IMR-90 (cell line): ENCODE measurements at regions not wholly inside any gene's neighbourhood (a gene's known extent, or its start where the extent isn't known, plus 50 kb on each side); places are given as distances from the start of the nearest gene placed in this dataset.
A peak's percentile ranks its signal among the peaks of the same experiment; 100 is the strongest.

Experiments
- ATAC-seq: fragments of 200-7000 bp; cut with Tn5 transposase; 2 replicates; pipeline ENCODE4 v1.9.1; 2020; ENCODE audit warnings: low read depth, mild to moderate bottlenecking, moderate library complexity
- BruUV-seq: library from RNA; stranded (reverse); fragments of 400-500 nt; replicated peaks from 2 replicates; lab custom pipeline; 2021; lab: Mats Ljungman, UMichigan
- CTCF ChIA-PET: fragments of 300-600 bp; formaldehyde crosslinking; extraction: SDS; loops from one replicate; lab custom pipeline; 2021; ENCODE audit warnings: antibody characterized with exemption; lab: Yijun Ruan, JAX
- POLR2A ChIA-PET: fragments of 300-600 bp; sonication (Branson Sonifier 250); formaldehyde crosslinking; loops from one replicate; lab custom pipeline; 2022; ENCODE audit warnings: antibody characterized with exemption; ENCODE audit not compliant: unreplicated experiment; lab: Charles Lee
- DNase-seq: peaks from one replicate; pipeline ENCODE4 v3.0.0; 2013
- H2AFZ ChIP-seq: replicated peaks from 2 replicates; pipeline ENCODE3; 2013; ENCODE audit warnings: low read length, mild to moderate bottlenecking; ENCODE audit not compliant: poor library complexity
- H2AK5ac ChIP-seq: 2 replicates; pipeline ENCODE4 v1.6.1; 2013; ENCODE audit warnings: low read depth, low read length, inconsistent platforms
- H2AK9ac ChIP-seq: replicated peaks from 2 replicates; pipeline ENCODE3; 2013; ENCODE audit warnings: mild to moderate bottlenecking, low read depth, low read length, moderate library complexity; ENCODE audit not compliant: poor library complexity
- H2BK120ac ChIP-seq: 2 replicates; pipeline ENCODE4 v1.6.1; 2013; ENCODE audit warnings: low read depth, low read length, inconsistent platforms
- H2BK15ac ChIP-seq: 3 replicates; pipeline ENCODE4 v1.6.1; 2013; ENCODE audit warnings: low read depth, low read length, inconsistent platforms
- H2BK20ac ChIP-seq: 2 replicates; pipeline ENCODE4 v1.6.1; 2013; ENCODE audit warnings: low read depth, mild to moderate bottlenecking, inconsistent platforms, low read length, moderate library complexity
- H2BK5ac ChIP-seq: 2 replicates; pipeline ENCODE4 v1.6.1; 2013; ENCODE audit warnings: mild to moderate bottlenecking, low read depth, low read length, inconsistent platforms; ENCODE audit not compliant: poor library complexity, severe bottlenecking
- H3K14ac ChIP-seq: replicated peaks from 2 replicates; pipeline ENCODE4 v1.6.1; 2013; ENCODE audit warnings: low read depth, low read length, inconsistent platforms
- H3K18ac ChIP-seq: 2 replicates; pipeline ENCODE4 v1.6.1; 2013; ENCODE audit warnings: low read depth, low read length, control low read depth
- H3K23ac ChIP-seq: 2 replicates; pipeline ENCODE4 v1.6.1; 2013; ENCODE audit warnings: low read depth, low read length, inconsistent platforms
- H3K27ac ChIP-seq: 2 replicates; pipeline ENCODE4 v1.5.1; 2013; ENCODE audit warnings: mild to moderate bottlenecking, control low read depth, low read length; ENCODE audit not compliant: insufficient read depth
- H3K27me3 ChIP-seq: 2 replicates; pipeline ENCODE4 v1.6.1; 2013; ENCODE audit warnings: low read length; ENCODE audit not compliant: control insufficient read depth, insufficient read depth
- H3K36me3 ChIP-seq: 2 replicates; pipeline ENCODE4 v1.6.1; 2013; ENCODE audit warnings: low read length, mixed read lengths; ENCODE audit not compliant: control insufficient read depth, insufficient read depth
- H3K4ac ChIP-seq: 2 replicates; pipeline ENCODE4 v1.6.1; 2013; ENCODE audit warnings: low read depth, low read length, inconsistent platforms
- H3K4me1 ChIP-seq: 2 replicates; pipeline ENCODE4 v1.6.1; 2013; ENCODE audit warnings: low read length, mixed read lengths; ENCODE audit not compliant: control insufficient read depth, insufficient read depth
- H3K4me2 ChIP-seq: 2 replicates; pipeline ENCODE4 v1.6.1; 2013; ENCODE audit warnings: low read depth, mild to moderate bottlenecking, control low read depth, low read length, moderate library complexity
- H3K4me3 ChIP-seq: 2 replicates; pipeline ENCODE4 v1.5.1; 2013; ENCODE audit warnings: low read depth, mild to moderate bottlenecking, control low read depth, low read length, moderate library complexity; ENCODE audit not compliant: insufficient read depth
- H3K56ac ChIP-seq: 2 replicates; pipeline ENCODE4 v1.6.1; 2013; ENCODE audit warnings: low read length, inconsistent platforms; ENCODE audit not compliant: insufficient read depth; ENCODE audit errors: extremely low read depth
- H3K79me1 ChIP-seq, 2 experiments: 2 replicates each; pipeline ENCODE4 v1.6.1; 2013; ENCODE audit warnings: low read length in 2 of 2, inconsistent platforms in 1 of 2, low read depth in 1 of 2
- H3K9ac ChIP-seq: 2 replicates; pipeline ENCODE4 v1.6.1; 2013; ENCODE audit warnings: low read depth, low read length, control low read depth
- H3K9me1 ChIP-seq: 2 replicates; pipeline ENCODE4 v1.6.1; 2013; ENCODE audit warnings: low read length, inconsistent platforms; ENCODE audit not compliant: insufficient read depth
- H3K9me3 ChIP-seq: 2 replicates; pipeline ENCODE4 v1.6.1; 2013; ENCODE audit warnings: low read length; ENCODE audit not compliant: control insufficient read depth, insufficient read depth
- H4K20me1 ChIP-seq: 2 replicates; pipeline ENCODE4 v1.6.1; 2013; ENCODE audit warnings: low read length, inconsistent platforms; ENCODE audit not compliant: insufficient read depth
- H4K5ac ChIP-seq: 2 replicates; pipeline ENCODE4 v1.6.1; 2013; ENCODE audit warnings: mild to moderate bottlenecking, low read depth, low read length, control low read depth
- H4K8ac ChIP-seq, 2 experiments: 2 replicates each; pipeline ENCODE4 v1.6.1; 2013; ENCODE audit warnings: low read depth in 2 of 2, low read length in 2 of 2, control low read depth in 1 of 2, inconsistent platforms in 1 of 2
- H4K91ac ChIP-seq: 2 replicates; pipeline ENCODE4 v1.6.1; 2013; ENCODE audit warnings: low read depth, low read length, inconsistent platforms; ENCODE audit not compliant: insufficient read depth
- BHLHE40 ChIP-seq: fragments of 150-350 bp; IDR thresholded peaks from 2 replicates; pipeline ENCODE4 v1.6.1; 2016; ENCODE audit warnings: mild to moderate bottlenecking, low read depth, low read length
- CEBPB ChIP-seq: IDR thresholded peaks from 2 replicates; pipeline ENCODE4 v1.6.1; 2012; ENCODE audit warnings: low read depth, low read length, improper control_type of control experiment
- CTCF ChIP-seq: conservative IDR thresholded peaks from 2 replicates; pipeline ENCODE4 v1.5.1; 2012; ENCODE audit warnings: mild to moderate bottlenecking, low read depth, low read length, improper control_type of control experiment
- FOS ChIP-seq: fragments of 150-350 bp; IDR thresholded peaks from 2 replicates; pipeline ENCODE4 v1.6.1; 2016; ENCODE audit warnings: low read depth, low read length
- MAFK ChIP-seq: IDR thresholded peaks from 2 replicates; pipeline ENCODE4 v1.6.1; 2012; ENCODE audit warnings: low read depth, low read length, improper control_type of control experiment
- MAZ ChIP-seq: IDR thresholded peaks from 2 replicates; pipeline ENCODE4 v1.6.1; 2012; ENCODE audit warnings: low read depth, mild to moderate bottlenecking, low read length, improper control_type of control experiment, moderate library complexity, borderline replicate concordance
- MXI1 ChIP-seq: IDR thresholded peaks from 2 replicates; pipeline ENCODE4 v1.6.1; 2012; ENCODE audit warnings: low read depth, mild to moderate bottlenecking, low read length, moderate library complexity, borderline replicate concordance
- NFE2L2 ChIP-seq: fragments of 150-350 bp; IDR thresholded peaks from 2 replicates; pipeline ENCODE4 v1.6.1; 2016; ENCODE audit warnings: low read depth, mild to moderate bottlenecking, low read length
- POLR2A ChIP-seq: IDR thresholded peaks from 2 replicates; pipeline ENCODE4 v1.6.1; 2012; ENCODE audit warnings: mild to moderate bottlenecking, low read depth, low read length
- RAD21 ChIP-seq: IDR thresholded peaks from 2 replicates; pipeline ENCODE4 v1.6.1; 2012; ENCODE audit warnings: low read length, improper control_type of control experiment
- RCOR1 ChIP-seq: IDR thresholded peaks from 2 replicates; pipeline ENCODE4 v1.6.1; 2012; ENCODE audit warnings: mild to moderate bottlenecking, low read length, improper control_type of control experiment; ENCODE audit not compliant: insufficient replicate concordance
- RFX5 ChIP-seq: IDR thresholded peaks from 2 replicates; pipeline ENCODE4 v1.8.0; 2012; ENCODE audit warnings: low read depth, mild to moderate bottlenecking, low read length, moderate library complexity
- SMC3 ChIP-seq: fragments of 150-350 bp; IDR thresholded peaks from 2 replicates; pipeline ENCODE4 v1.6.1; 2016; ENCODE audit warnings: low read depth, mild to moderate bottlenecking, antibody characterized with exemption, low read length, moderate library complexity
- WGBS, 2 experiments: methylation state at CpG; one replicate each; pipeline versions ENCODE4 v1.1.5 to v1.1.7; 2013; ENCODE audit warnings: missing lambda C conversion rate in 2 of 2; ENCODE audit not compliant: insufficient read length in 1 of 2; ENCODE audit errors: extremely low coverage in 2 of 2; 5-methylcytosine and 5-hydroxymethylcytosine counted together
- dilution Hi-C: fragments of 300-500 bp; cut with HindIII; formaldehyde crosslinking; loops from one replicate; pipeline ENCODE4 v1.14.3; 2018; ENCODE audit warnings: low sequenced_read_pairs; ENCODE audit not compliant: unreplicated experiment
- in situ Hi-C: fragments of 300-500 bp; cut with MboI; formaldehyde crosslinking; loops from 3 replicates; pipeline ENCODE4 v1.14.3; 2019; ENCODE audit warnings: low sequenced_read_pairs, inconsistent platforms, mixed read lengths
- intact Hi-C: fragments of 100-400 bp; cut with micrococcal nuclease; formaldehyde crosslinking; loops from 2 replicates; pipeline ENCODE4 v1.10.0; 2022
- TF ChIP-seq, protein P1 (sequence below): fragments of 150-350 bp; IDR thresholded peaks from 2 replicates; pipeline ENCODE4 v1.6.1; 2017; ENCODE audit warnings: mild to moderate bottlenecking, antibody characterized with exemption, low read length, low read depth

DNA sequence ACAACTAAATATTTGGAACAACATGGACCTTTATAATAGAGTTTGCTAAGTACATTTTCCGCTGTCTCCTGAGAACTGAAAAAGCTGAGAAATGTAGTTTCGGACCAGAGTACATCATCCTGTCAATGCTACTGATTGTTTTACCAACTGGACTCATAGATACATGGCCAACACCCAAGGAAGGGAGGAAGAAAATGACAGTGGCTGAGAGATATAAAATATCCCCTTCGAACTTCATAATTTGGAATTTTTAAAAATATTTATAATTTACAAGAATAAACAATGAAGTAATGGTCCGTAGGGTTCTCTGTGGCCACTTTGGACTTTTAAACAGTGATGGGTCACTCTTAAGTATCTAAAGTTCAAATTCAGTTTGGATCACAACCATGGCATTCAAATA, 1042.7 kb downstream of the MCTP2 start:
- no peak overlapping the region for H3K18ac ChIP-seq
- dilution Hi-C loops (no loop called here), in situ Hi-C loops (loop anchor here (25.0 kb wide), 1 partner anchor 1963 kb away; no protein-coding TSS in a partner anchor), intact Hi-C loops (no loop called here)
- DNase-seq (no peak), ATAC-seq (no peak)
- no peaks in the 10 kb centered on the region for H3K79me1 ChIP-seq
- no peak overlapping the region for H4K5ac ChIP-seq
- 0 out of 2 replicates have a peak, but pooled peaks cover 6% of the 10 kb centered on the region for H3K9me1 ChIP-seq
- 0 out of 2 replicates have a peak overlapping the region, but pooled peaks have one; percentile 51 for H3K14ac ChIP-seq
- no peak overlapping the region for H2AK9ac ChIP-seq
- POLR2A ChIA-PET: no interaction called here
- no peaks in the 10 kb centered on the region for H3K9me3 ChIP-seq
- H3K27ac ChIP-seq: no peak overlapping the region
- no peak overlapping the region for H4K8ac ChIP-seq
- H2BK120ac ChIP-seq: no peak overlapping the region
- no TSS peak for BruUV-seq
- H2BK5ac ChIP-seq: no peak overlapping the region
- H3K4me1 ChIP-seq: peaks cover 11% of the 10 kb centered on the region
- no peaks in the 10 kb centered on the region for H4K20me1 ChIP-seq
- H4K91ac ChIP-seq: no peak overlapping the region
- CTCF ChIA-PET: interaction anchor here (0.6 to 1.3 kb wide), 3 partner anchors 12 to 755 kb away, joined by 4 to 12 read pairs (median 4); no protein-coding TSS in a partner anchor
- WGBS, 2 experiments: no CpG with 5 or more reads among the region's 4 CpGs
- no peak overlapping the region for H3K23ac ChIP-seq
- no peaks in the 10 kb centered on the region for H3K36me3 ChIP-seq
- no peak overlapping the region for H2AFZ ChIP-seq
- no peak overlapping the region for H2BK15ac ChIP-seq
- H3K4ac ChIP-seq: no peak overlapping the region
- no peak overlapping the region for H3K56ac ChIP-seq
- H3K9ac ChIP-seq: no peak overlapping the region
- H3K27me3 ChIP-seq: no peaks in the 10 kb centered on the region
- H3K4me2 ChIP-seq: no peak overlapping the region
- no peak overlapping the region for H3K4me3 ChIP-seq
- no peak for TF ChIP-seq MAZ
- no peak for TF ChIP-seq RFX5
- TF ChIP-seq SMC3: no peak
- TF ChIP-seq FOS: no peak
- TF ChIP-seq MAFK: no peak
- no peak for TF ChIP-seq POLR2A
- TF ChIP-seq CTCF: no peak
- no peak for TF ChIP-seq RCOR1
- TF ChIP-seq RAD21: no peak
- TF ChIP-seq NFE2L2: no peak
- no peak for TF ChIP-seq BHLHE40
- TF ChIP-seq, protein P1, sequence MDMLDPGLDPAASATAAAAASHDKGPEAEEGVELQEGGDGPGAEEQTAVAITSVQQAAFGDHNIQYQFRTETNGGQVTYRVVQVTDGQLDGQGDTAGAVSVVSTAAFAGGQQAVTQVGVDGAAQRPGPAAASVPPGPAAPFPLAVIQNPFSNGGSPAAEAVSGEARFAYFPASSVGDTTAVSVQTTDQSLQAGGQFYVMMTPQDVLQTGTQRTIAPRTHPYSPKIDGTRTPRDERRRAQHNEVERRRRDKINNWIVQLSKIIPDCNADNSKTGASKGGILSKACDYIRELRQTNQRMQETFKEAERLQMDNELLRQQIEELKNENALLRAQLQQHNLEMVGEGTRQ: no peak
- TF ChIP-seq MXI1: no peak
- no peak for TF ChIP-seq CEBPB
- H2BK20ac ChIP-seq: no peak overlapping the region
- no peak overlapping the region for H2AK5ac ChIP-seq
